ENCODE measurements at regions not wholly inside any gene's neighbourhood (a gene's known extent, or its start where the extent isn't known, plus 50 kb on each side); places are given as distances from the start of the nearest gene placed in this dataset.

DNA sequence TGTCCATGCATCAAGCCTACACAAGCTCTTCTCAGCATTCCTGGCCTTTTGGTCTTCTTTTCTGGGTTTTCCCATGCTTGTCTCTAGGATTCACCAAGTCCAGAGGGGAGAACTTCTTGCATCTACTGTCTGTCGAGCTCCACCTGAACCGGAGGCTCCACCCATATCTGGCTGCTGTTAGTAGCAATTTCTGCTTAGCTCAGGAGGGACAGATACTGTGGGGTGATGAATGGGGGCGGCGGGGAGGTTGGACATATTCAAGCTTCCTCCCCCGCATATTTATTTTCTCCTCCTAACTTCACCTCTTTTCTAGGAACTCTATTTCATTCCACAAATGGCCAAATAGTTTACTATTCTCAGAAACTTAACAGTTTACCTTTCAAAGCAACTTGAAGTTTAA, 163.5 kb downstream of the PTH2R start:
- Histone ChIP-seq H3K9me3 (no peaks in the 10 kb centered on the region), H3K27ac (no peak overlapping the region), H3K36me3 (no peaks in the 10 kb centered on the region), H3K4me1 (no peaks in the 10 kb centered on the region), H3K27me3 (no peaks in the 10 kb centered on the region), H3K4me3 (no peak overlapping the region)
- intact Hi-C loops (cut with DNase I; ENCODE audit: low total_unique reads), result no loop called here
- no peak for TF ChIP-seq POLR2A (IDR thresholded peaks at IDR 0.05)
- TF ChIP-seq CTCF (IDR thresholded peaks at IDR 0.05), result no peak
- no peak for DNase-seq

GRCh38 chr2:208570851-208571763, 164.5 kb downstream of the PTH2R start:
- Histone ChIP-seq H3K9me3 (no peaks in the 10 kb centered on the region), H3K27me3 (no peaks in the 10 kb centered on the region), H3K27ac (no peak overlapping the region), H3K4me1 (no peaks in the 10 kb centered on the region), H3K4me3 (no peak overlapping the region), H3K36me3 (no peaks in the 10 kb centered on the region)
- intact Hi-C loops (cut with DNase I; ENCODE audit: low total_unique reads), result no loop called here
- DNase-seq, result no peak
- no peak for TF ChIP-seq POLR2A (IDR thresholded peaks at IDR 0.05)
- no peak for TF ChIP-seq CTCF (IDR thresholded peaks at IDR 0.05)

- Histone ChIP-seq H3K36me3 (no peaks in the 10 kb centered on the region), H3K27ac (no peak overlapping the region), H3K4me1 (no peaks in the 10 kb centered on the region), H3K4me3 (no peak overlapping the region), H3K27me3 (no peaks in the 10 kb centered on the region), H3K9me3 (no peaks in the 10 kb centered on the region)
- intact Hi-C loops (cut with DNase I; ENCODE audit: low total_unique reads), result no loop called here
- TF ChIP-seq POLR2A (IDR thresholded peaks at IDR 0.05) (no peak), CTCF (IDR thresholded peaks at IDR 0.05) (no peak)
- no peak for DNase-seq
Measured at GRCh38 chr2:208571764-208572131, 165.2 kb downstream of the PTH2R start.

DNA sequence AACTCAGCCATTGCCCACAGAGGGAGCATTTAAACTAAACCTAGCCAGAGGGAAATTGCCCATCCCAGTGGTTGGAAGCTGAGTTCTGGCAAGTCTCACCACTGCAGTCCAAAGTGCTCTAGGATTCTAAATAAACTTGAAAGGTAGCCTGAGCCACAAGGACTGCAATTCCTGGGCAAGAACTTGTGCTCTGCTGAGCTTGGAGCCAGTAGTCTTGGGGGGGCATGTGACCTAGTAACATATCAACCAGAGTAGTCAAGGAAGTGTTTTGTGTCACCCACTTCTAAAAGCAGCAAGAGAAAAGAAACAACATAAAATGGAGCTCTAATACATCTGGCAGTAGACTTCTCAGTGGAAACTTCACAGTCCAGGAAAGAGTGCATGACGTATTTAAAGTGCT, 167.0 kb downstream of the PTH2R start:
- no peaks in the 10 kb centered on the region for H3K27me3 ChIP-seq
- no peak overlapping the region for H3K4me3 ChIP-seq
- TF ChIP-seq POLR2A (IDR thresholded peaks at IDR 0.05) (no peak), CTCF (IDR thresholded peaks at IDR 0.05) (no peak)
- no peak overlapping the region for H3K27ac ChIP-seq
- no peaks in the 10 kb centered on the region for H3K9me3 ChIP-seq
- no peaks in the 10 kb centered on the region for H3K36me3 ChIP-seq
- intact Hi-C loops (cut with DNase I; ENCODE audit: low total_unique reads), result no loop called here
- no peak for DNase-seq
- no peaks in the 10 kb centered on the region for H3K4me1 ChIP-seq

DNA sequence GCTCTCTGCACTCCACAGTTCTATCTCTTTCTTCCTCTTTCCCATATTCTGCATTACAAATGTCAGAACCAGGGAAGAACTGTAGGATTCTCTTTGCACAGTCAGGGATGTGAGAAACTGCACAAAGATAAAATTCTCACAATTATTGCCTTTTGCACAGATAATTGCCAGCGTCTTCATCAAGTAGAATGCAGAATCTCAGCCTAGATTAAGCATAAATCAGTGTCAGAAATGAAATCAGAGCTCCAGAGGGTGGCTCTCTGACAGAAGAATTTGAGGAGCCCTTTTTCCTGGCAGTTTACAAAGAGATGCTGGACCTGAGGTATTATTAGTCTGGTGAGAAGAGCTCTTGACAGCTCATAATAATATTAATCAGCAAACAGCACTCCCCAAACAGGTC, 173.1 kb downstream of the PTH2R start:
- H3K36me3 ChIP-seq, result no peaks in the 10 kb centered on the region
- H3K9me3 ChIP-seq, result no peaks in the 10 kb centered on the region
- H3K4me1 ChIP-seq, result no peaks in the 10 kb centered on the region
- no peaks in the 10 kb centered on the region for H3K27me3 ChIP-seq
- DNase-seq, result no peak
- H3K4me3 ChIP-seq, result no peak overlapping the region
- TF ChIP-seq POLR2A (IDR thresholded peaks at IDR 0.05) (no peak), CTCF (IDR thresholded peaks at IDR 0.05) (no peak)
- no peak overlapping the region for H3K27ac ChIP-seq
- intact Hi-C loops (cut with DNase I; ENCODE audit: low total_unique reads), result no loop called here

Data from uterus (tissue), 3 donors.